Astrocyte (in vitro differentiated cells and primary cell): ENCODE measurements at regions not wholly inside any gene's neighbourhood (a gene's known extent, or its start where the extent isn't known, plus 50 kb on each side); places are given as distances from the start of the nearest gene placed in this dataset.

Experiments used
- DNase-seq: peaks from one replicate; pipeline ENCODE4 v3.0.0-alpha.2; 2010; ENCODE audit warnings: low read depth
- FAIRE-seq: peaks from 2 replicates; lab custom pipeline; 2011; peaks lifted over from hg19 to GRCh38; lab: Jason Lieb, UNC
- H2AFZ ChIP-seq: 2 replicates; pipeline ENCODE4 v1.6.0; 2012; ENCODE audit warnings: low read depth, low read length, inconsistent platforms
- H3K27ac ChIP-seq: 2 replicates; pipeline ENCODE4 v1.5.1; 2011; ENCODE audit warnings: low read depth, low read length, inconsistent platforms
- H3K27me3 ChIP-seq: 2 replicates; pipeline ENCODE4 v1.6.0; 2011; ENCODE audit warnings: low read length, inconsistent platforms; ENCODE audit not compliant: insufficient read depth
- H3K36me3 ChIP-seq: 2 replicates; pipeline ENCODE4 v1.5.1; 2011; ENCODE audit warnings: low read length, inconsistent platforms; ENCODE audit not compliant: insufficient read depth
- H3K4me1 ChIP-seq: 2 replicates; pipeline ENCODE4 v1.5.1; 2011; ENCODE audit warnings: low read length, inconsistent platforms; ENCODE audit not compliant: insufficient read depth
- H3K4me2 ChIP-seq: 2 replicates; pipeline ENCODE4 v1.6.0; 2012; ENCODE audit warnings: low read length, inconsistent platforms
- H3K4me3 ChIP-seq: 2 replicates; pipeline ENCODE4 v1.5.1; 2011; ENCODE audit warnings: low read depth, mild to moderate bottlenecking, low read length, inconsistent platforms; ENCODE audit not compliant: insufficient read depth
- H3K79me2 ChIP-seq: 2 replicates; pipeline ENCODE4 v1.6.0; 2012; ENCODE audit warnings: mild to moderate bottlenecking, low read length, inconsistent platforms; ENCODE audit not compliant: insufficient read depth
- H3K9ac ChIP-seq: 2 replicates; pipeline ENCODE4 v1.6.0; 2012; ENCODE audit warnings: mild to moderate bottlenecking, low read length, inconsistent platforms
- H3K9me3 ChIP-seq: 2 replicates; pipeline ENCODE4 v1.5.1; 2012; ENCODE audit warnings: low read depth, mild to moderate bottlenecking, low read length, inconsistent platforms; ENCODE audit not compliant: insufficient read depth
- H4K20me1 ChIP-seq: 2 replicates; pipeline ENCODE4 v1.6.0; 2012; ENCODE audit warnings: low read length, inconsistent platforms; ENCODE audit not compliant: insufficient read depth
- H3K27ac Mint-ChIP-seq: one replicate; pipeline ENCODE4 v1.8.0; 2021; ENCODE audit warnings: mild to moderate bottlenecking, mixed read lengths; ENCODE audit not compliant: unreplicated experiment
- H3K27me3 Mint-ChIP-seq: one replicate; pipeline ENCODE4 v1.8.0; 2021; ENCODE audit warnings: low read depth, mixed read lengths; ENCODE audit not compliant: unreplicated experiment
- H3K36me3 Mint-ChIP-seq: one replicate; pipeline ENCODE4 v1.8.0; 2021; ENCODE audit warnings: low read depth, mixed read lengths; ENCODE audit not compliant: unreplicated experiment
- H3K4me1 Mint-ChIP-seq: one replicate; pipeline ENCODE4 v1.8.0; 2021; ENCODE audit warnings: low read depth, mixed read lengths; ENCODE audit not compliant: unreplicated experiment
- H3K4me3 Mint-ChIP-seq: one replicate; pipeline ENCODE4 v1.8.0; 2021; ENCODE audit warnings: mild to moderate bottlenecking, moderate library complexity, mixed read lengths; ENCODE audit not compliant: unreplicated experiment
- H3K9me3 Mint-ChIP-seq: one replicate; pipeline ENCODE4 v1.8.0; 2021; ENCODE audit warnings: mild to moderate bottlenecking, mixed read lengths; ENCODE audit not compliant: unreplicated experiment
- EZH2 ChIP-seq: IDR thresholded peaks from 2 replicates; pipeline ENCODE4 v1.6.1; 2012; ENCODE audit warnings: mild to moderate bottlenecking, low read length, inconsistent platforms; ENCODE audit not compliant: insufficient read depth
- TF ChIP-seq, protein P1 (sequence below): IDR thresholded peaks from 2 replicates; pipeline ENCODE4 v1.5.1; 2011; ENCODE audit warnings: low read depth, mild to moderate bottlenecking, inconsistent platforms, low read length, moderate library complexity; ENCODE audit not compliant: insufficient read depth

DNA sequence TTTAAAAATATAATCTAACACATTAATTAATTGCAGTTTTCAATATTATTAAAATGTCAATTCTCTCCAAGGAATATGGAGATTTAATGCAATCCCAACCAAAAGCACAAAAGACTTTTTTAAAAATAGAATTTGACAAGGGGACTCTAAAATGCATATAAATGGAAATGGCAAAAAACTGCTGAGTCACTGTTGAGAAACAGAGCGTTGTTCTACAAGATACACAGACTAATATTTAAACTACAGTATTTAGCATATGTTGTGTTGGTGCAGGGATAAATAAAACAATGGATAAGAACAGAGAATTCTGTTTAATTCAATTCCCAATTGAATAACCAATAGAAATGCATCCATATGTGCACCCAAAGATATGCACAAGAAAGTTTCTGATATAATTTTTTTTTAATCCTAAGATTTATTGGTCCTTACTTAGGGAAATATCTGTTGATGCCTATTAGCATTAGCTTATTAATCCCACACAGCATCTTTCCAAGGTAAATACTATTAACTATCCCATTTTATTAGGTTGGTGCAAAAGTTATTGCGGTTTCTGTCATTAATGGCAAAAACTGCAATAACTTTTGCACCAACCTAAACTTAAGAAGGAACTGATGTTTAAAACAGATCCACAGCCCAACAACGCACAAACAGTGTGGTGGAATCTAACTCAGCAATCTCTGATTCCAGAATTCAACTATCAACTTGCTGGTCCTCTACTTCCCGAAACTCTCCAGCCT lies 86.8 kb upstream of the VEGFC start:
- TF ChIP-seq EZH2: no peak
- TF ChIP-seq, protein P1, sequence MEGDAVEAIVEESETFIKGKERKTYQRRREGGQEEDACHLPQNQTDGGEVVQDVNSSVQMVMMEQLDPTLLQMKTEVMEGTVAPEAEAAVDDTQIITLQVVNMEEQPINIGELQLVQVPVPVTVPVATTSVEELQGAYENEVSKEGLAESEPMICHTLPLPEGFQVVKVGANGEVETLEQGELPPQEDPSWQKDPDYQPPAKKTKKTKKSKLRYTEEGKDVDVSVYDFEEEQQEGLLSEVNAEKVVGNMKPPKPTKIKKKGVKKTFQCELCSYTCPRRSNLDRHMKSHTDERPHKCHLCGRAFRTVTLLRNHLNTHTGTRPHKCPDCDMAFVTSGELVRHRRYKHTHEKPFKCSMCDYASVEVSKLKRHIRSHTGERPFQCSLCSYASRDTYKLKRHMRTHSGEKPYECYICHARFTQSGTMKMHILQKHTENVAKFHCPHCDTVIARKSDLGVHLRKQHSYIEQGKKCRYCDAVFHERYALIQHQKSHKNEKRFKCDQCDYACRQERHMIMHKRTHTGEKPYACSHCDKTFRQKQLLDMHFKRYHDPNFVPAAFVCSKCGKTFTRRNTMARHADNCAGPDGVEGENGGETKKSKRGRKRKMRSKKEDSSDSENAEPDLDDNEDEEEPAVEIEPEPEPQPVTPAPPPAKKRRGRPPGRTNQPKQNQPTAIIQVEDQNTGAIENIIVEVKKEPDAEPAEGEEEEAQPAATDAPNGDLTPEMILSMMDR: no peak
- H3K27me3 Mint-ChIP-seq: no peaks in the 10 kb centered on the region
- Histone ChIP-seq H3K4me2 (no peak overlapping the region), H3K27ac (no peak overlapping the region), H3K27me3 (no peaks in the 10 kb centered on the region), H4K20me1 (no peaks in the 10 kb centered on the region), H3K79me2 (no peaks in the 10 kb centered on the region), H2AFZ (no peak overlapping the region), H3K9ac (no peak overlapping the region), H3K4me3 (no peak overlapping the region), H3K4me1 (peaks cover 13% of the 10 kb centered on the region), H3K36me3 (no peaks in the 10 kb centered on the region), H3K9me3 (no peaks in the 10 kb centered on the region)
- H3K36me3 Mint-ChIP-seq: no peaks in the 10 kb centered on the region
- peaks cover 19% of the 10 kb centered on the region for H3K4me1 Mint-ChIP-seq
- H3K9me3 Mint-ChIP-seq: no peaks in the 10 kb centered on the region
- no peak for FAIRE-seq
- no peak overlapping the region for H3K4me3 Mint-ChIP-seq
- no peak for DNase-seq
- H3K27ac Mint-ChIP-seq: no peak overlapping the region

DNA sequence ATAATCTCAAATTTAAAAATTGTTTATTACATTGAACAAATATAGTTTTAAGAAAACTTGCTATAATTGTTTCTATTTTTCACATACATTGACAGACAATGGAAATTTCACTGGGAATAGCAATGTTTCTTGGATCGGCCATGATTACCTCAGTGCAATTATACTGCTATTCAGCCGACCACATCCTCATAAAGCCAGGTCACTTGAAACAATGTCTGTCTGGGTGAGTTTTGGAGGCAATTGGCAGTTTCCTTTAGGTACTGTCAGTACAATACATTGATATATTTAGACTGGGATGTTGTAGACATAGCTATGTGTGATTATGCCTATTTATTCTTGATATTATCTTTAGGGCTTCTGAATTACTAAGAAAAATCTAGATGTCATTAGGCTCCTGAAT lies 89.5 kb upstream of the VEGFC start:
- no peaks in the 10 kb centered on the region for H3K79me2 ChIP-seq
- H3K4me3 ChIP-seq: no peak overlapping the region
- DNase-seq (peak; percentile 14), FAIRE-seq (peak; percentile 23)
- no peaks in the 10 kb centered on the region for H3K27me3 ChIP-seq
- H3K27ac ChIP-seq: no peak overlapping the region
- Mint-ChIP-seq H3K36me3 (no peaks in the 10 kb centered on the region), H3K4me1 (peaks cover 19% of the 10 kb centered on the region), H3K4me3 (no peak overlapping the region), H3K27me3 (no peaks in the 10 kb centered on the region), H3K9me3 (no peaks in the 10 kb centered on the region), H3K27ac (no peak overlapping the region)
- no peak overlapping the region for H3K9ac ChIP-seq
- no peaks in the 10 kb centered on the region for H3K9me3 ChIP-seq
- TF ChIP-seq, protein P1: no peak
- TF ChIP-seq EZH2: no peak
- H2AFZ ChIP-seq: no peak overlapping the region
- H3K4me2 ChIP-seq: no peak overlapping the region
- no peaks in the 10 kb centered on the region for H4K20me1 ChIP-seq
- no peaks in the 10 kb centered on the region for H3K36me3 ChIP-seq
- H3K4me1 ChIP-seq: peaks cover 17% of the 10 kb centered on the region

- Mint-ChIP-seq H3K27ac (peak overlapping the region; percentile 86), H3K4me3 (no peak overlapping the region), H3K27me3 (no peaks in the 10 kb centered on the region), H3K36me3 (no peaks in the 10 kb centered on the region), H3K4me1 (peaks cover 19% of the 10 kb centered on the region), H3K9me3 (no peaks in the 10 kb centered on the region)
- H3K4me3 ChIP-seq: peak overlapping the region; percentile 45
- no peaks in the 10 kb centered on the region for H3K27me3 ChIP-seq
- no peaks in the 10 kb centered on the region for H3K79me2 ChIP-seq
- no peaks in the 10 kb centered on the region for H3K9me3 ChIP-seq
- peak overlapping the region; percentile 18 for H2AFZ ChIP-seq
- H3K36me3 ChIP-seq: no peaks in the 10 kb centered on the region
- H3K4me1 ChIP-seq: peaks cover 17% of the 10 kb centered on the region
- no peak for TF ChIP-seq EZH2
- TF ChIP-seq, protein P1: no peak
- peak overlapping the region; percentile 59 for H3K9ac ChIP-seq
- FAIRE-seq (peak; percentile 78), DNase-seq (peak; percentile 55)
- H3K4me2 ChIP-seq: peak overlapping the region; percentile 83
- peak overlapping the region; percentile 81 for H3K27ac ChIP-seq
- H4K20me1 ChIP-seq: no peaks in the 10 kb centered on the region
These were observed 90.4 kb upstream of the VEGFC start for GRCh38 chr4:176883108-176883550.
